ENCODE measurements at regions not wholly inside any gene's neighbourhood (a gene's known extent, or its start where the extent isn't known, plus 50 kb on each side); places are given as distances from the start of the nearest gene placed in this dataset.

DNA sequence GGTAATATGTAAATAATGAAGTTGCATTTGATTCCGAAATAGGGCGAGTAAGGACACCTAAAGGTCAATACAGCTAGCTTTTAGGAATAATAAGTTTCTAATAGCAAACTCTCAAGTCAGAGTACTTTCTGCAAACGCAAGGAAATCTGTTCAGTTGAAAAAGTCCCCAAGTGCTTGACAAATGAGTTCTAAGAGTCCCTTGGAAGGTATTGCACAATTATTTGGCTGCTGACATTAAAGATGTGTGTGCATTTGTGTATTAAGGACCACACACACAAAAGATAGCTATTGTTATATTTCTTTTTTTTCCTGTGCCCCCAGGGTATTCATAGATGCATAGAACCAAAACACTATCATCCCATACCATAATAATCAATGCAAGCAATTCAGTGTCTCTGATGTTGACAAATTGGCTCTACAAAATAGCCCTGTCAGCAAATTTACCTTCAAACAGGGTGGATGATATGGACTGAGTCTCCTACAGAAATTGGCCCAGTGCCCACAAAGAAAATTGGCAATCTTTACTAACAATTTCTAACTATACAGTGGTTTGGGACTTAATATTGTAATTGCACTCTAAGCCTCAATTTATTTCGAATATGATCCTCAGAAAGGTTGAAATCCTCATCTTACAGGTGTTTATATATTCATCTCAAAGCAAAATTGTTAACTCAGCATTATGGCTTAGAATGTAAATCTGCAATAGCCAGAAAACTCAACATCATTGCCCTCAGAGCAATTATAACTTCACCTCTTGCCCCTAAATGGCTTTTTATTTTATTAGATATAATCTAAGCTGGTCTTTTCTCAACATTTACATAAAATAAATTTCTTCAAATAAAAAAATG lies 827.2 kb downstream of the MAT2B start:
- Mint-ChIP-seq H3K36me3 (peaks cover 3% of the 10 kb centered on the region), H3K27me3 (ENCODE audit: low read depth) (no peaks in the 10 kb centered on the region), H3K27ac (no peak overlapping the region), H3K4me3 (no peak overlapping the region), H3K9me3 (peaks cover 4% of the 10 kb centered on the region), H3K4me1 (no peaks in the 10 kb centered on the region)
- CTCF ChIA-PET: no interaction called here
- no peak for DNase-seq (ENCODE audit: low spot score)
- TF ChIP-seq, protein P1, sequence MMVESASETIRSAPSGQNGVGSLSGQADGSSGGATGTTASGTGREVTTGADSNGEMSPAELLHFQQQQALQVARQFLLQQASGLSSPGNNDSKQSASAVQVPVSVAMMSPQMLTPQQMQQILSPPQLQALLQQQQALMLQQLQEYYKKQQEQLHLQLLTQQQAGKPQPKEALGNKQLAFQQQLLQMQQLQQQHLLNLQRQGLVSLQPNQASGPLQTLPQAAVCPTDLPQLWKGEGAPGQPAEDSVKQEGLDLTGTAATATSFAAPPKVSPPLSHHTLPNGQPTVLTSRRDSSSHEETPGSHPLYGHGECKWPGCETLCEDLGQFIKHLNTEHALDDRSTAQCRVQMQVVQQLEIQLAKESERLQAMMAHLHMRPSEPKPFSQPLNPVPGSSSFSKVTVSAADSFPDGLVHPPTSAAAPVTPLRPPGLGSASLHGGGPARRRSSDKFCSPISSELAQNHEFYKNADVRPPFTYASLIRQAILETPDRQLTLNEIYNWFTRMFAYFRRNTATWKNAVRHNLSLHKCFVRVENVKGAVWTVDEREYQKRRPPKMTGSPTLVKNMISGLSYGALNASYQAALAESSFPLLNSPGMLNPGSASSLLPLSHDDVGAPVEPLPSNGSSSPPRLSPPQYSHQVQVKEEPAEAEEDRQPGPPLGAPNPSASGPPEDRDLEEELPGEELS (CRISPR knock-in tag; IDR thresholded peaks at IDR 0.05): no peak
- TF ChIP-seq SOX15 (CRISPR knock-in tag; IDR thresholded peaks at IDR 0.05): no peak
- TF ChIP-seq, protein P2, sequence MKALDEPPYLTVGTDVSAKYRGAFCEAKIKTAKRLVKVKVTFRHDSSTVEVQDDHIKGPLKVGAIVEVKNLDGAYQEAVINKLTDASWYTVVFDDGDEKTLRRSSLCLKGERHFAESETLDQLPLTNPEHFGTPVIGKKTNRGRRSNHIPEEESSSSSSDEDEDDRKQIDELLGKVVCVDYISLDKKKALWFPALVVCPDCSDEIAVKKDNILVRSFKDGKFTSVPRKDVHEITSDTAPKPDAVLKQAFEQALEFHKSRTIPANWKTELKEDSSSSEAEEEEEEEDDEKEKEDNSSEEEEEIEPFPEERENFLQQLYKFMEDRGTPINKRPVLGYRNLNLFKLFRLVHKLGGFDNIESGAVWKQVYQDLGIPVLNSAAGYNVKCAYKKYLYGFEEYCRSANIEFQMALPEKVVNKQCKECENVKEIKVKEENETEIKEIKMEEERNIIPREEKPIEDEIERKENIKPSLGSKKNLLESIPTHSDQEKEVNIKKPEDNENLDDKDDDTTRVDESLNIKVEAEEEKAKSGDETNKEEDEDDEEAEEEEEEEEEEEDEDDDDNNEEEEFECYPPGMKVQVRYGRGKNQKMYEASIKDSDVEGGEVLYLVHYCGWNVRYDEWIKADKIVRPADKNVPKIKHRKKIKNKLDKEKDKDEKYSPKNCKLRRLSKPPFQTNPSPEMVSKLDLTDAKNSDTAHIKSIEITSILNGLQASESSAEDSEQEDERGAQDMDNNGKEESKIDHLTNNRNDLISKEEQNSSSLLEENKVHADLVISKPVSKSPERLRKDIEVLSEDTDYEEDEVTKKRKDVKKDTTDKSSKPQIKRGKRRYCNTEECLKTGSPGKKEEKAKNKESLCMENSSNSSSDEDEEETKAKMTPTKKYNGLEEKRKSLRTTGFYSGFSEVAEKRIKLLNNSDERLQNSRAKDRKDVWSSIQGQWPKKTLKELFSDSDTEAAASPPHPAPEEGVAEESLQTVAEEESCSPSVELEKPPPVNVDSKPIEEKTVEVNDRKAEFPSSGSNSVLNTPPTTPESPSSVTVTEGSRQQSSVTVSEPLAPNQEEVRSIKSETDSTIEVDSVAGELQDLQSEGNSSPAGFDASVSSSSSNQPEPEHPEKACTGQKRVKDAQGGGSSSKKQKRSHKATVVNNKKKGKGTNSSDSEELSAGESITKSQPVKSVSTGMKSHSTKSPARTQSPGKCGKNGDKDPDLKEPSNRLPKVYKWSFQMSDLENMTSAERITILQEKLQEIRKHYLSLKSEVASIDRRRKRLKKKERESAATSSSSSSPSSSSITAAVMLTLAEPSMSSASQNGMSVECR (CRISPR knock-in tag; IDR thresholded peaks at IDR 0.05; ENCODE audit: borderline replicate concordance): no peak
- TF ChIP-seq, protein P3, sequence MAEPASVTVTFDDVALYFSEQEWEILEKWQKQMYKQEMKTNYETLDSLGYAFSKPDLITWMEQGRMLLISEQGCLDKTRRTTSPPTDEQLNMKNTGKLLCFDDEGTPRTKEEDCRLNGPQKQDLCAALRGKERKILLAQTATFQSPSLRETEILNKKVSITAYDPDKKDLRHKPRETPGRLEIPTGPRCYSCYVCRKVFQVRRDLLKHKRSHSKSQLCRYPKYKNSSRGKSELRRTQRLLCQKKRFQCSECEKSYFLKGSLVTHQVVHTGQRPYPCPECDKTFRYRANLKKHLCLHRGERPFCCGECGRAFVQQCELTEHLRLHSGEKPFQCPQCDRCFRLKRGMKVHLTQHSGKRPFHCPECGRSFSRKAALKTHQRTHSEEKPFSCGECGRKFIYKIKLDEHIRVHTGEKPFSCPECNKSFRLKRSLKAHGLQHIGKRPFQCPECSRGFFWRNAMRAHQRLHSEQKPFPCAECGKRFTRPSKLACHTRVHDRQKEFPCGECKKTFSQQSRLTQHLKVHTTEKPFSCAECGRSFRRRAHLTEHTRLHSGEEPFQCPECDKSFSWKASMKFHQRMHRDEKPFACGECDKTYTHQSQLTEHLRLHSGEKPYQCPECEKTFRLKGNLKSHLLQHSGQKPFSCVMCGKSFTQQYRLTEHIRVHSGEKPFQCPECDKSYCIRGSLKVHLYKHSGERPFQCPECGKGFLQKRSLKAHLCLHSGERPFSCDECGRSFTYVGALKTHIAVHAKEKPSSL (CRISPR knock-in tag; conservative IDR thresholded peaks at IDR 0.05): no peak
- TF ChIP-seq, protein P4, sequence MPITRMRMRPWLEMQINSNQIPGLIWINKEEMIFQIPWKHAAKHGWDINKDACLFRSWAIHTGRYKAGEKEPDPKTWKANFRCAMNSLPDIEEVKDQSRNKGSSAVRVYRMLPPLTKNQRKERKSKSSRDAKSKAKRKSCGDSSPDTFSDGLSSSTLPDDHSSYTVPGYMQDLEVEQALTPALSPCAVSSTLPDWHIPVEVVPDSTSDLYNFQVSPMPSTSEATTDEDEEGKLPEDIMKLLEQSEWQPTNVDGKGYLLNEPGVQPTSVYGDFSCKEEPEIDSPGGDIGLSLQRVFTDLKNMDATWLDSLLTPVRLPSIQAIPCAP (CRISPR knock-in tag; IDR thresholded peaks at IDR 0.05): no peak
- POLR2A ChIA-PET: no interaction called here
- no peak for ATAC-seq

- no peak for DNase-seq (ENCODE audit: low spot score)
- TF ChIP-seq GRHL2 (CRISPR knock-in tag; IDR thresholded peaks at IDR 0.05; ENCODE audit: insufficient replicate concordance, severe bottlenecking): no peak
- TF ChIP-seq ZSCAN18 (CRISPR knock-in tag; IDR thresholded peaks at IDR 0.05): no peak
- TF ChIP-seq ZNF263 (CRISPR knock-in tag; IDR thresholded peaks at IDR 0.05; ENCODE audit: low read depth): no peak
- no peak for TF ChIP-seq SOX15 (CRISPR knock-in tag; IDR thresholded peaks at IDR 0.05)
- no peak for TF ChIP-seq GTF2I (CRISPR knock-in tag; conservative IDR thresholded peaks at IDR 0.05)
- no peaks in the 10 kb centered on the region for H3K27me3 Mint-ChIP-seq (ENCODE audit: low read depth)
- ChIA-PET POLR2A (no interaction called here), CTCF (no interaction called here)
- H3K27ac Mint-ChIP-seq: no peak overlapping the region
- H3K36me3 Mint-ChIP-seq: no peaks in the 10 kb centered on the region
- no peak for ATAC-seq
- no peak overlapping the region for H3K4me3 Mint-ChIP-seq
- H3K9me3 Mint-ChIP-seq: no peaks in the 10 kb centered on the region
- H3K4me1 Mint-ChIP-seq: no peaks in the 10 kb centered on the region
Observed at GRCh38 chr5:164335837-164336236, 830.4 kb downstream of the MAT2B start.

GRCh38 chr5:164336276-164336675 lies 830.9 kb downstream of the MAT2B start:
- ATAC-seq: no peak
- H3K9me3 Mint-ChIP-seq: no peaks in the 10 kb centered on the region
- no peak for DNase-seq (ENCODE audit: low spot score)
- H3K27ac Mint-ChIP-seq: no peak overlapping the region
- POLR2A ChIA-PET: no interaction called here
- no peaks in the 10 kb centered on the region for H3K36me3 Mint-ChIP-seq
- no peaks in the 10 kb centered on the region for H3K27me3 Mint-ChIP-seq (ENCODE audit: low read depth)
- H3K4me3 Mint-ChIP-seq: no peak overlapping the region
- CTCF ChIA-PET: no interaction called here
- H3K4me1 Mint-ChIP-seq: no peaks in the 10 kb centered on the region
- TF ChIP-seq FOXP1 (CRISPR knock-in tag; IDR thresholded peaks at IDR 0.05; ENCODE audit: borderline replicate concordance) (no peak), ATF6 (CRISPR knock-in tag; IDR thresholded peaks at IDR 0.05) (no peak), NFATC4 (CRISPR knock-in tag; IDR thresholded peaks at IDR 0.05) (no peak)
- TF ChIP-seq, protein P1 (CRISPR knock-in tag; IDR thresholded peaks at IDR 0.05): no peak
- TF ChIP-seq, protein P5, sequence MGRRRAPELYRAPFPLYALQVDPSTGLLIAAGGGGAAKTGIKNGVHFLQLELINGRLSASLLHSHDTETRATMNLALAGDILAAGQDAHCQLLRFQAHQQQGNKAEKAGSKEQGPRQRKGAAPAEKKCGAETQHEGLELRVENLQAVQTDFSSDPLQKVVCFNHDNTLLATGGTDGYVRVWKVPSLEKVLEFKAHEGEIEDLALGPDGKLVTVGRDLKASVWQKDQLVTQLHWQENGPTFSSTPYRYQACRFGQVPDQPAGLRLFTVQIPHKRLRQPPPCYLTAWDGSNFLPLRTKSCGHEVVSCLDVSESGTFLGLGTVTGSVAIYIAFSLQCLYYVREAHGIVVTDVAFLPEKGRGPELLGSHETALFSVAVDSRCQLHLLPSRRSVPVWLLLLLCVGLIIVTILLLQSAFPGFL (CRISPR knock-in tag; IDR thresholded peaks at IDR 0.05; ENCODE audit: borderline replicate concordance): no peak
